ENCODE measurements at regions not wholly inside any gene's neighbourhood (a gene's known extent, or its start where the extent isn't known, plus 50 kb on each side); places are given as distances from the start of the nearest gene placed in this dataset.

DNA sequence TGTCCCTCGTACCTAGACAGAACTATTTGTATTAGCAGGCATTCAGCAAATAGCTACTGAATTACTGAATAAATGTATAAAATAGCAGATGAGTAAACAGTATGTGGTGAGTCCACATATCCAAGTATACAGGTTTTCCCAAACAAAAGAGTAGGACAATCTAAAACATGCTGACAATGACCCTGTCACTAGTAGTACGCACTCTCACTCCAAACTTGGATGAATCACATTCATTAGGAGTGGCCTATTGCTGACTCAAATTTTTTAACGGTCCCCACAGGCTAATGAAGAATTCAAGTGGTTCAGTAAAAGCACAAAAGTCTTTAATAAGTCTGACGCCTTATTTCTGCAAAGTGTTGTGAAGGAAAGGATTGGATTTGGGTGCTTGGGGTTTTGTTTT lies 449.3 kb upstream of the THBS1 start:
- no peak for DNase-seq

DNA sequence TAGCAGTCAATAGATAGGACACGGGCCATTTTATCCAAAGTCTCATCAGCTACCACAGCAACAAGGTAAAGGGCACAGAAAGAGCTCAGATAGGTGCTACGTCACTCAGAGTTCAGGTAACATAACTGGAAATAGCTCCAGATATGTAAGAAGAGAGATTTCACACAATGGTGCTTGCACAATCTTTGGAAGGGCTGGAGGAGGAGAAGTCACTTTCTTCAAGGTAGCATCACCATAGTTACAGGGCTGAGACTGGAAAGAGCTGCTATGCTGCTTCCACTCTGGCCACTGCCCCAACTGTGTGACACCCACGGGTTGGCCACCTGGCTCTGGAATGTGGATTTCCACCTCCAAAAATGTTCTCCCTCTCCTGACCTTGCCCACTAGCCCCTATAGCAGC lies 448.8 kb upstream of the THBS1 start:
- DNase-seq = no peak

GRCh38 chr15:39132954-39133600 lies 447.8 kb upstream of the THBS1 start:
- no peak for DNase-seq

DNA sequence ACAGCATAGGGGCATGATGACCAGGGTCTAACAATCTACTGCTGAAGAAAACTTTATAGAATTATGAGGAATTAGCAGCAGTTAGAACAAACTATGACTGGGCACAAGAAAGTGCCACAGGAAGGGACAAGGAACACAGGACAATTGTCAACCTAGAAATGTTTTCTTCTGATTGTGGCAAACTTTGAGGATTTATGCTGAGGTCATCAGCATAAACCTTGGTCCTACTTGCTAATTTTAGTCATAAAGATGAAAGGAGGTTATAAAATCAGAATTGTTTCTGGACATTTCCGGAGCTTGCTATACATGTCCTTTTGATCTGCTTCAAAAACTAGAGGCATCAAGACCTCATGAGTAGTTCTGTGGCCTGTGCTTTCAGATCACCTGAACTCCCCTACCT lies 446.6 kb upstream of the THBS1 start:
- no peak for DNase-seq

- DNase-seq = no peak
Measured at GRCh38 chr15:39135989-39136388, 444.9 kb upstream of the THBS1 start.

- no peak for DNase-seq
Measured at GRCh38 chr15:39139431-39140059, 441.3 kb upstream of the THBS1 start.

DNA sequence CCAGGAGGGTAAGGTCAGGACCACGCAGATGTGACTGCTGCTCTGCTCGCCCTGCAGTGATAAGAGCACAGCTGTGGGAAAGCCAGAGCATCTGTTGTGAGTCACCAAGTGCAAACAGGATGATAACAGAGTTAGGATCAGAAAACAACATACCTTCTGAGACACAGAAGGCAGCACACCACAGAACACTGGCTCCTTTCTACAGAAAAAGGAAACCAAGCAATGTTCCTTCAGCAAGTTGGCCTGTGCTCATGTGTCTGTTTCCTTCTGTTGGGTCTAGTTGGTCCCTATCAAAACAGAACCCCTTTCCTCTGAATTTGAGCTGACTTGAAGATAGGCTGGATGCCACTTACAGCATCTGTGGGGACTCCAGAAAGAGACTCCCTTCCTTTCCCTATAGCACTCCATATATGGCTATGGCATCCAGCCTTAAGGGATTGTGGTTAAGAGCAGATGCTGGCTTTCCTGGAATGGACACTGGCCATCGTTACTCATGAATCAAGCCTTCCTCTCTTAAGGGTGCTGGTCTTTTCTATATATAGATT lies 440.7 kb upstream of the THBS1 start:
- no peak for DNase-seq

- DNase-seq = no peak
Measured at GRCh38 chr15:39142500-39142899, 438.4 kb upstream of the THBS1 start.

GRCh38 chr15:39143479-39143878 lies 437.4 kb upstream of the THBS1 start:
- DNase-seq = no peak

DNA sequence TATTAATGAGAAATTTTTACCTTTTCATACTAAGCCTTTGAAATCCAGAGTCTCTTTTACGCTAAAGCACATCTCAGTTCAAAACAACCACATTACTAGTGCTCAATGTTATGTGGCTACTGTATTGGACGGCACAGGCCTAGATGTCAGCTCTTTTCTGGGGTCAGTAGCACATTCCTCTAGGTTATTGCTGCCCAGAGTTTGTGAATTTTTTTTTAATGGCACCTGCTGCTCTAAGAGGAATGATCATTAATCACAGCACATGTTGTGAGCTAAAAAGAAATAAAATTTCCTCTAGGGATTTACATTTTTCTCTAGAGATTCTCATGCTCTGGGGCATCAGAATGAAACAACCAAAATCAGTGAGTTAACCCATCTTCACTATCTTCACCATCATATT lies 436.8 kb upstream of the THBS1 start:
- DNase-seq = no peak

DNA sequence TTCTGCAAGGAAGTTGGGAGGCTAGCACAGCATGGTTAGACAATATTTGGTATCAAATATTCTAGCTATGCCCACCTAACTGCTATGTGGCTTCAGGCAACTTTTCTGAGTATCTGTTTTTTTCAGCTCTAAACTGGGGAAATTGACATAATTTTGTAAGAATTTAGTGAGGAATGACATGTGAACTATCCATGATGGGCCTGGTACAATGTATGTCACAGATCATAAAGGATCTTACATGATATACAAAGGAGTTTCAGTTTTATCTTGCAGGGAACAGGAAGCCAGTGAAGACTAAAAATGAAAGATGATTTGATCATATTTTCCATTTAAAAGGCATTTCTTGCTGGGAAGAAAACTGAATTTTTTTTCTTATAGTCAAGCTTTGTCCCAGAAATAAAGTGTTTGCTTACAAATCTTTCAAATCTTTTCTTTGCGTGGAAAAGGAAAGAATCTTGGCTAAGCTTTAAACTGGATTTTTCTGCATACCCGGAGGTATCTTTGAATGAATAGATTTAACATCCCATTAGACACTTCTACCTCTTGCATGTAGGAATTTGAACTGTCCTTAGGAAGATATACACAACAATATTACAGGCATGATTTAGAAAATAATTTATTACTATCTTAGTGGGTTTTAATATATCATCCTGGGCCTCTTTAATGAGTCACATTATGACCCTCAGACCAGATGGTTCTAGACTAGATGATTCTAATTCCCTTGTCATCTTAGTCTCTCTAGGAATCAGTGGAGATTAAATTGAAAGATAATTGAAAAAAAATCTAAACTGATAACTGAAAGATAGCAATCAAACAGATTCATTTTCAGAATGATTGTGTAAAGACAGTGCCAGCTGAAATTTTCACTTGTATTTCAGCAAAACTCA lies 436.0 kb upstream of the THBS1 start:
- DNase-seq = no peak

DNA sequence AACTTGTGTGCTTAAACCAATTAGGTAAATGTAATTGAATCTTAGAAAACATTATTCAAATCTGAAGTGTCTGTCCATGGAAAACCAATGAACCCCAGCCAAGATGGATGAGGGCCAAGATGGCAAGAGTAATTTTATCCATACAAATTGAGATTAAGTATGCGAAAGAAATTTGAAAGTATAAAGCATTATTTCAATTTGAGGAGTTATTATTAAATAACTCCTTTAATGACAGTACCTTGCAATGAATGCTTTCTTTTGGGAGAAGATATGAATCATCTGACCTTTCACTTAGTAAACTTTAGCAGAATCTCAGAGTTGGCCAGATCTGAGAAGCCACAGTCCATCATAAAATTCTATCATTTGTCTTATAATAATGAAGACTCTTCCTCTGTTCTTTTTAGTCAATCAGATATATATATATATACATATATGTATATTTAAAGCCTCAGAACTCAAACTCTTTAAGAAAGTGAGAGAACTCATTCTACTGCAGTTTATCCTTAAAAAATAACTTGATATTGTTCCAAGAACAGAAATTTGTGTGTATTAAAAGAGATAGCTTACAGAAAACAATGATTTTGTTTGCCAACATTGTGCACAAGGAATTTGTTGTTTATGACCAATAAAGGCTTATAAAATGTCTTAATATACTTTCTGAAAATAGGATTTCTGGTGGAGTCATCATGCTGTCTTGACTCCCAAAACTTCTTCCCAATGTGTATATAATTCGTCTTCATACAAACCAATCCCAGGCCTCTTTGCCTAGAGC lies 434.8 kb upstream of the THBS1 start:
- no peak for DNase-seq

GRCh38 chr15:39149636-39150150 lies 431.2 kb upstream of the THBS1 start:
- no peak for DNase-seq

DNA sequence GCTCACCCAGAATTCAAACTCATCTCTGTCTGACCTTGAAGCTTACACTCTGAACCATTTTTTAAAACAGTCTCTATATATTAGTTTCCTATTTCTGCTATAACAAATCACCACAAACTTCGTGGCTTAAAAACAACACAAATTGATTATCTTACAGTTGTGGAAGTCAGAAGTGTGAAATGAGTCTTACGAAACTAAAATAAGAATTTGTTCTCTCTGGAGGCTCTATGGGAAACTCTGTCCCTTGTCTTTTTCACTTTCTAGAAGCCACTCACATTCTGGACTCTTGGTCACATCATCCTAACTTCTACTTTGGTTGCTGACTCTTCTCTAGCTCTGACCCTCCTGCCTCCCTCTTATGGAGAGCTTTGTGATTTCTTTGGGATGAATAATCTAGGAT lies 429.3 kb upstream of the THBS1 start:
- no peak for DNase-seq

DNA sequence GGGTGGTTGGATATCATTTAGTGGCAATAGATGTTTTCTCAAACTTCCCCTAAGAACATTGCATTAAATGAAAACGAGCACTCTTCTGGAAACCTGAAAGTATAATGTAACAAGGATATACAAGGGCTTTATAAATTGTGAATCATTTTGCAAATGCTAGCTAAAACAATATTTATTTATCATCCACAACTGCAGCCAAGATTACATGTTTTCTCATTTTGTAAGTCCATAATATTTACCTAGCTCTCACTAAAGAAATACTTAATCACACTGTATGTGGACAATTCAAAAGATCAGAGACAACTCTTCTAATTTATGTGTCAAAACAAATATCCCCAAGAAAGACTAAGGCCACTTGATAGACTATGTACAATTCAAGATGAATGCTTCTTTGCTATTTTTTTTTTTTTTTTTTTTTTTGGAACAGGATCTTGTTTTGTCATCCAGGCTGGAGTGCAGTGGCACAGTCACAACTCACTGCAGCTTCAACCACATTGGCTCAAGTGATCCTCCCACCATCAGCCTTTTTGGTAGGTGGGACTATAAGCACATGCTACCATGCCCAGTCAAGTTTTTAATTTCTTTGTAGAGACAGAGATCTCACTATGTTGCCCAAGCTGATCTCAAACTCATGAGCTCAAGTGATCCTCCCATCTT lies 427.7 kb upstream of the THBS1 start:
- no peak for DNase-seq

GRCh38 chr15:39153716-39154115 lies 427.2 kb upstream of the THBS1 start:
- DNase-seq = no peak

DNA sequence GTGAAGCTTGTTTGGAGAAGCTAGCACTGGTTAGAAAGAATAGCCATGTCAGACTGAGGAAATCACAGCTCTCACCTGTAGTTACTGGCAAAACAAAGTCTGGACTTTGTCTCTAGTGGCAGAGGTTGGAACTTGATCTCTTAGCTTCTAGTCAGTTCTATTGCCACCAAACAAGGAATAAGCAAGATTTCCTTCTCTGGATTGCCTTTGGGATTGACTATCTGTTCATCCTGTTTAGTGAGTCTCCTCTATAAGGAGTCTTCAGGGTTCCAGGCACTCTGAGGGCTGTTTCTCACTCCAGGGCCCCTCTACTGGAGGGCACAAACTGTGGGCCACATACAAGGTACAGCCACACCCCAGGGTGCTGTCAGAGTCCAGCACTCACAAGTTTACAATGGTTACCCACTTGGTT lies 426.6 kb upstream of the THBS1 start:
- DNase-seq = no peak

GRCh38 chr15:39154776-39155175 lies 426.1 kb upstream of the THBS1 start:
- DNase-seq = no peak

- DNase-seq = no peak
Measured at GRCh38 chr15:39156166-39156565, 424.7 kb upstream of the THBS1 start.

DNA sequence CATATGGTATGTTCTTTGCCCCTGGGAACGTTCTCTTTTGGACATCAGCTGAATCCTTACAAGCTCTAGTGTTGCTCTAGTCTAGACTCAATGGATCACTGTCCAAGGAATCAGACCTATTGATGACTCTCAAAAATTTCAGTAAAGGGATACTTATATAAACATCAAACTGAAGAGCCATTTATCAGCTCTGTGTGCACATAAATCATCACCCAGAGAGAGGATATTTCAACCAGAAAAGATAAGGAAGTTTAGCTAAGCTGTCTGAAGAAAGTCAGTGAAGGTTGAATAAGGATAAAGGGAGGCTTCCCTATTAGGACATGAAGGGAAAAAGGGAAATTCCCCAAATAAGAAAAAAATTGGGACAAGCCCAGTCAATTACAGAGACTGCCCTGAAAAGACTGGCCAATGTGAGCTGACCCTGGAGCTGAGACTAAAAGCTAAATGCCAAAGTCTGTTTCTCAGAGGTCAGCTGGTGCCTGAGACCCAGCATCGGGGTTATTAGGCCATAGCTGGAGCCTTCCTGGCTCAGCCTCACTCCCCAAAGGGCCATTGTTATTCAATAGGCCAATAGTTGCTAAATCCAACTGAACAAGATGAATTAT lies 424.1 kb upstream of the THBS1 start:
- DNase-seq = no peak

GRCh38 chr15:39157882-39158281 lies 423.0 kb upstream of the THBS1 start:
- DNase-seq = no peak

DNA sequence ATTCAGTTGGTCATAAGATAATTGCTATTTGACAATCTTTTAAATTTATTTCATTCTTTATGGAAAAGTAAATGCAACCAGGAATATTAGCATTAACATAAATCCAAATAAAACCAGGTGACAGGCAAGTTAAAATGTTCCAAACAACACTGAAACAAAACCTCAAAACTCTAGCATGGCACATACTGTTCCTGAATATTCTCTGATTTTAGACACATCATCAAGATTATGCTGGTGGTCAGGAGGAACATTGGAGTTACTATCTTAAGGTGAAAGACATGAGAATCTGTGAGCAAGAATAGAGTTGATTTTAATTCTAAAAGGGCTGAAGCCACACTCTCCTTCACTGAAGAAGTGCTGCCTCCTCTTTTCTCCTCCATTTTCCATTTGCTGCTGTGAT lies 421.0 kb upstream of the THBS1 start:
- DNase-seq = no peak

Measured in NK-92 treated with Interleukin-12 subunit alpha and Interleukin-12 subunit beta, amount 100 ng/mL, for 24 hours (cell line).